Left colon (tissue), 2 donors: ENCODE measurements at regions not wholly inside any gene's neighbourhood (a gene's known extent, or its start where the extent isn't known, plus 50 kb on each side); places are given as distances from the start of the nearest gene placed in this dataset.
"Not testable (repeated sequence)": the region's sequence is repeated elsewhere in the genome, so short reads cannot be mapped to it uniquely, and the experiment has no call there.

ENCODE experiments used
- ATAC-seq: fragments of 200-7000 bp; cut with Tn5 transposase; one replicate; pipeline ENCODE4 v1.9.1; 2020; ENCODE audit warnings: mild to moderate bottlenecking, moderate library complexity
- DNase-seq, 2 donors: peaks; one replicate each; pipeline ENCODE4 v3.0.0-alpha.2; 2020
- intact Hi-C, 2 donors: fragments of 100-400 bp; cut with DNase I in 1 of 2; cut with micrococcal nuclease in 1 of 2; formaldehyde crosslinking; loops; one replicate each; pipeline versions ENCODE4 v1.11.2 to v1.14.0; 2022; cut with DNase I, micrococcal nuclease
- donor health status: DM: no; HTN: no; CAD: no.
- donor health status: DM: yes; HTN: yes; CAD: no.

GRCh38 chr7:57244345-57244980, 112.2 kb upstream of the ZNF479 start:
- DNase-seq, ATAC-seq, intact Hi-C loops: not testable (repeated sequence)

- no peak for ATAC-seq
- intact Hi-C loops = no loop called here
- DNase-seq = no peak
Observed at GRCh38 chr7:57245206-57245605, 113.0 kb upstream of the ZNF479 start.

- intact Hi-C loops = no loop called here
- DNase-seq (no peak), ATAC-seq (no peak)
Observed at GRCh38 chr7:57250801-57251200, 118.6 kb upstream of the ZNF479 start.

GRCh38 chr7:57256637-57257375, 124.6 kb upstream of the ZNF479 start:
- ATAC-seq = no peak
- DNase-seq = no peak
- intact Hi-C loops = no loop called here

GRCh38 chr7:57274535-57275283, 142.5 kb upstream of the ZNF479 start:
- intact Hi-C loops = no loop called here
- ATAC-seq (no peak), DNase-seq (no peak)

GRCh38 chr7:57300747-57301146, 149.2 kb upstream of the ZNF716 start:
- DNase-seq = no peak
- ATAC-seq = no peak
- intact Hi-C loops = no loop called here

GRCh38 chr7:57305192-57305748, 144.7 kb upstream of the ZNF716 start:
- ATAC-seq (no peak), DNase-seq (no peak)
- intact Hi-C loops = no loop called here

GRCh38 chr7:57308631-57309408, 141.2 kb upstream of the ZNF716 start:
- intact Hi-C loops = no loop called here

GRCh38 chr7:57327081-57327480, 122.9 kb upstream of the ZNF716 start:
- DNase-seq (no peak), ATAC-seq (no peak)
- intact Hi-C loops = no loop called here

More at GRCh38 chr7:57308631-57309408, 141.2 kb upstream of the ZNF716 start:
- no peak for ATAC-seq
- no peak for DNase-seq

- intact Hi-C loops = no loop called here
- DNase-seq (no peak), ATAC-seq (no peak)
Observed at GRCh38 chr7:57328457-57328856, 121.5 kb upstream of the ZNF716 start.

GRCh38 chr7:57328963-57329362, 121.0 kb upstream of the ZNF716 start:
- DNase-seq (no peak), ATAC-seq (no peak)
- intact Hi-C loops = no loop called here

GRCh38 chr7:57339198-57339944, 110.6 kb upstream of the ZNF716 start:
- DNase-seq (no peak), ATAC-seq (no peak)
- intact Hi-C loops = no loop called here

- ATAC-seq = no peak
- DNase-seq = no peak
- intact Hi-C loops = no loop called here
Observed at GRCh38 chr7:57342954-57343353, 107.0 kb upstream of the ZNF716 start.

- no peak for ATAC-seq
- intact Hi-C loops = no loop called here
- no peak for DNase-seq
Observed at GRCh38 chr7:57343901-57344622, 105.9 kb upstream of the ZNF716 start.

- ATAC-seq (no peak), DNase-seq (no peak)
- intact Hi-C loops = no loop called here
Observed at GRCh38 chr7:57344957-57345356, 105.0 kb upstream of the ZNF716 start.

GRCh38 chr7:57348646-57349269, 101.2 kb upstream of the ZNF716 start:
- intact Hi-C loops = no loop called here
- no peak for ATAC-seq
- DNase-seq = no peak

GRCh38 chr7:57354195-57354594, 95.8 kb upstream of the ZNF716 start:
- ATAC-seq (no peak), DNase-seq (no peak)
- intact Hi-C loops = no loop called here
